HG02973 (cell line): ENCODE measurements at regions not wholly inside any gene's neighbourhood (a gene's known extent, or its start where the extent isn't known, plus 50 kb on each side); places are given as distances from the start of the nearest gene placed in this dataset.

Experiments
- ATAC-seq: cut with Tn5 transposase; IDR thresholded peaks from one replicate; pipeline ENCODE4 v1.9.1; 2021; ENCODE audit warnings: moderate library complexity; ENCODE audit not compliant: unreplicated experiment

- ATAC-seq, result no peak
Measured at GRCh38 chrX:51798701-51799100, 55.5 kb downstream of the GSPT2 start.

GRCh38 chrX:51802917-51803688, 59.9 kb downstream of the GSPT2 start:
- ATAC-seq, result peak; percentile 92

- ATAC-seq, result no peak
Measured at GRCh38 chrX:51803833-51804232, 60.6 kb downstream of the GSPT2 start.

GRCh38 chrX:51804741-51805140, 61.5 kb downstream of the GSPT2 start:
- no peak for ATAC-seq

GRCh38 chrX:51813886-51814460, 70.7 kb downstream of the GSPT2 start:
- no peak for ATAC-seq

GRCh38 chrX:51824061-51824460, 69.4 kb upstream of the MAGED1 start:
- ATAC-seq, result no peak

- no peak for ATAC-seq
Measured at GRCh38 chrX:51825436-51825835, 68.0 kb upstream of the MAGED1 start.

GRCh38 chrX:51834076-51834475, 59.3 kb upstream of the MAGED1 start:
- no peak for ATAC-seq

GRCh38 chrX:51836823-51837222, 56.6 kb upstream of the MAGED1 start:
- ATAC-seq, result no peak

GRCh38 chrX:51837451-51837850, 56.0 kb upstream of the MAGED1 start:
- ATAC-seq, result no peak

- no peak for ATAC-seq
Measured at GRCh38 chrX:51837921-51838320, 55.5 kb upstream of the MAGED1 start.
